Femur (tissue), 1 donor: ENCODE measurements at regions not wholly inside any gene's neighbourhood (a gene's known extent, or its start where the extent isn't known, plus 50 kb on each side); places are given as distances from the start of the nearest gene placed in this dataset.
"Not testable (repeated sequence)": the region's sequence is repeated elsewhere in the genome, so short reads cannot be mapped to it uniquely, and the experiment has no call there.

Experiments
- DNase-seq: peaks from one replicate; pipeline ENCODE4 v3.0.0-alpha.2; 2017

GRCh38 chr1:70827030-70827429 is 220.6 kb downstream of the PTGER3 start:
- DNase-seq, result no peak

- DNase-seq, result no peak
Measured at GRCh38 chr1:70828177-70828576, 219.4 kb downstream of the PTGER3 start.

- DNase-seq, result not testable (repeated sequence)
Measured at GRCh38 chr1:70834365-70834764, 213.3 kb downstream of the PTGER3 start.

DNA sequence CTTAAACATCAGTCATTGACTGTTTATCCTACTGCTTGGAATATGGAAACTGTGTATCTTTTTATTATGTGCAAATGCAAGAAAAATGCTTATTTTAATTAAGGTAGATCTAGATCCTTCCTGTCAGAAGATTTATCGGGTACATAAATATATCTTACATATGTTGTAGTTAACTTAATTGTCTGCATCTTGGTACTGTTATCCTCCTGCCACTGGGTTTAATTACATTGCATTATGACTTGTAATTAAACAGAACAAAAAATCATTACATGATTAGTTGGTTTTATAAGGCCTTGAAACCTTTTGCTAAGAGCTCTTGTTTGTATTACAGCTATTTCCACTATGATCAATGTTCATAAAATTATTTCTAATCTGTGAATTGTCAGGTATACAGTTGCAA is 211.2 kb downstream of the PTGER3 start:
- DNase-seq, result no peak

- no peak for DNase-seq
Measured at GRCh38 chr1:70840260-70840953, 207.2 kb downstream of the PTGER3 start.

- no peak for DNase-seq
Measured at GRCh38 chr1:70842562-70842961, 205.1 kb downstream of the PTGER3 start.

GRCh38 chr1:70843452-70843851 is 204.2 kb downstream of the PTGER3 start:
- DNase-seq, result no peak

DNA sequence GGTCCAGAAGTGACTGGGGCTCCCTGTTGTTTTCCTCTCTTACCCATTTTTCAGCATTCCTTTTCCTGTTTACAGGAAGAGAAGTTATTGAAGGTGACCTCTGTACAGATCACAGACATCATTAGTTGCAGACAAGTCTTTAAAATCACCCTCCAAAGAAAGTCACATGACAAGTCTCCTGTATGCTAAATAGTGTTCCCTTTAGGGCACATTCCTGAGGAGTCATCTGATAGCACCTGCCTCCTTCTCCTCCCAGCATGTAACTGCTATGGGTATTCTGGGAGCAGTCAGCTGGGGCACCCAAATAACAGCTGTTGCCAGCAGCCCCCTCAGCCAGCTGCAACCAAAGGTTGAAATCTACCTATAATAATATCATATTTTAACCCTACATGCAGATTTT is 200.6 kb downstream of the PTGER3 start:
- DNase-seq, result no peak

DNA sequence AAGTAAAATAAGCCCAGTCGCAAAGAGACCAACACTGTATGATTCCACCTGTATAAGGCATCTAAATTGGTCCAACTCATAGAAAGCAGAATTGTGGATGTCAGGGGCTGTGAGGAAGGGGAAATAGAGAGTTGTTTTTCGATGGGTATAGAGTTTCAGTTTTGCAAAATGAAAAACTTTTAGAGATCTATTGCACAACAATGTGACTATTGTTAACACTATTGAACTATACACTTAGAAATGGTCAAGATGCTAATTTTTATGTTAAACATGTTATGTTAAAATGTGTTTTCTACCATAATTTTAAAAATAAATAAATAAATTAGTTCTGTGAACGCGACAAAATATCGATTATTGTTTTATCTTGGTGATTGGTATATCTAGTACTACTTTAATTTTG is 192.4 kb downstream of the PTGER3 start:
- DNase-seq, result no peak

- DNase-seq, result no peak
Measured at GRCh38 chr1:70856201-70856600, 191.4 kb downstream of the PTGER3 start.

GRCh38 chr1:70863239-70863638 is 184.4 kb downstream of the PTGER3 start:
- no peak for DNase-seq

DNA sequence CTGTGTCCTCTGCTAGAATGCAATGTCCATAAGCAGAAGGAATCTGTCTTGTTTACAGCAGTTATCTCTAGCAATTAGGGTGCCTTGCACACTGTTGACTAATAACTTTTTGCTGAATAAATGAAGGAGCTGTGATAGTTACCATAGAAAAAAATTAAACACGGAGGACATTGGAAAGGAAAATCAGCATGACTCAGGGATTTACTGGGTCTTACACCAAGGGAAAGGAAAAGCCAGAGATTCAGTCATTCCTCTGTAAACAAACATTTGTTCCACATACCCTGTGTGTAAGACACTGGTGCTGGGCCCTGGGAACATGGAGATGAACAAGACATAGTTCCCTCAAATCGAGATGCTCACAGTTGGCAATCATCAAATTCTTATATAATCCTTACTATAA is 183.3 kb downstream of the PTGER3 start:
- no peak for DNase-seq

DNA sequence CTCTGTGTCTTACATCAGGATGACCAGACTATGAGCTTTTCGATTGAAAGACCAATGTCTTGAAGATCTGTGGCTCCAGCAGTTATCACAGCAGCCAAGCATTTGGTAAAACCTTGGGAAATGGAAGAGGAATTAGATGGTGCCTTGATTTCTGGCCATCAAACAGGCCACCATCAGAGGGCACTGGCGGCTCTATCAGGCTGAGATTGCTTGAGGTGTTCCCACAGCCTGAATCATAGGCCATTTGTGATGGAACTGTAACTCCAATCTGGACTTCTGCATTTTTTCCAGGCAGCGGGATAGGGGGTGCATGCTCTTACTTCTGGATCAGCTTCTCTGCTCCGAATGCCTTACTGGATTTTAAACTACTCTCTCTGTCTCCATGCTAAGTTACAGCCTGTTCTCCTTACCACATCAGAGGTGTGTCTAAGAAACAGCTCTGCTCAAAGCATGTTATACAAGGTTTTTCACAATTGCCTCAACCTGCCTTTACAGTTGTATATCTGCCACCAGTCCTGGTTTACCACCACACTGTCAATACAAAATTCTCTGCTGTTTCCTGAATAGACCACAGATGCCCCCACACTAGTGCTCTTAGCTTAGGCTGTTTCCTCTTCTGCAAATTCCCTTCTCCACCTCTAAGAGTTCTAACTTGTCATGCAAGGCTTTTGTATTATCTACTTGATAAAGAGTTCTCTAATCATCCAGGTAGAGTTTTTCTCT is 180.9 kb downstream of the PTGER3 start:
- DNase-seq, result no peak

DNA sequence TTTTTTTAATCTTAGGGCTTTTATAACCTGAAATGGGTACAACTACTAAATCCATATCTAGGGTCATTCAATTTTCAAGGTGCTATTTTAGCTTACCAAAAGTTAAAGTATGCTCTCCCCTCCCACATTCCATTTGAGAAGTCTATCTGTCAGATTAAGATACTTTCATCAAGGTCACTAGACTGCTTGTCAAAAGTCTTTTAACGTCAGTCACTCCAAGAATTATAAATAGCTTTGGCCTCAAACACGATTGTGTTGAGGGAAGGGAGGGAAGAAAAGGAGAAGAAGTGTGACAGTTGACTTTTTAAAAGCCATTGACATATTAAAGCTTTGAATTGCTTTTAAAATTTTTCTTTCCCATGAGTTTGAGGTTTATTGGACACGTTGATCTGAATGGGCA is 175.8 kb downstream of the PTGER3 start:
- no peak for DNase-seq

GRCh38 chr1:70874063-70874462 is 173.6 kb downstream of the PTGER3 start:
- no peak for DNase-seq

DNA sequence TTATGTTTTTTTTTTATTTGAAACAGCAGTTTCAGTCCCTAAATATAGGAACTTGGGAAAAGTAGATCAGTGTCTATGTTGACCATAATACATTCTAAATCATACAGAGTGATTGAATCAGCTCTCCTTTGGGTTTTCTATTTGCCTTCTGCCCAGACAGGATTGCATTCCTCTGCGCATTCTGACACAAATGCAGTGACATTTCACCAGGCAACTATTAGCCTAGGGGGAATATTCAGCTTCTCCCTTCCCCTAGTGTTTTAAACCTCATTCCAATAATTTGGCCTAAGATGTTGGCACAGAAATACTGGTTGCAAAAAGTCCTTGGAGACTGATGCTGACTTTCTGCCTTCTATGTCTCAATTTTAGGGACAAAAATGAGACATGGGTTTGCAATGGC is 172.8 kb downstream of the PTGER3 start:
- DNase-seq, result no peak

GRCh38 chr1:70877343-70877742 is 170.3 kb downstream of the PTGER3 start:
- DNase-seq, result no peak

GRCh38 chr1:70887936-70888335 is 159.7 kb downstream of the PTGER3 start:
- no peak for DNase-seq

DNA sequence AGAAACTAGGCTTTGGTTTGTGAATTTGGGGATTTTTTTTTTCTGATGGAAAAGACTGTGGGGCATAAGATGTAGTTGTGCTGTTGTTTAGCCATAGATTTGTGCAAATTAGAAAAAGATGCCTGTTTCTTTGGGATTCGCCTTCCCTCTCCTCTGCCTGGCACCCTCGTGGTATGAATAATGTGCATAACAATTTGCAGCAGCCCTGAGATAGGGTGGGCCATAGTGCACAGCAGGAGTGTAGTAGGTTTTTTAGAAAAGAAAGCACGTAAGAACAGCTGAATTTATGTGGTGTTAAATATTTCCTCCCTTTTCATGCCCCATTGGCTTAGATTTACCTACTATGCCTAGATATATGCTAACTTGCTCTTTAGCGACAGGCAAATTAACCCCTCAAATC is 158.9 kb downstream of the PTGER3 start:
- DNase-seq, result no peak

GRCh38 chr1:70890408-70890807 is 157.2 kb downstream of the PTGER3 start:
- no peak for DNase-seq

- no peak for DNase-seq
Measured at GRCh38 chr1:70891051-70891843, 156.4 kb downstream of the PTGER3 start.

DNA sequence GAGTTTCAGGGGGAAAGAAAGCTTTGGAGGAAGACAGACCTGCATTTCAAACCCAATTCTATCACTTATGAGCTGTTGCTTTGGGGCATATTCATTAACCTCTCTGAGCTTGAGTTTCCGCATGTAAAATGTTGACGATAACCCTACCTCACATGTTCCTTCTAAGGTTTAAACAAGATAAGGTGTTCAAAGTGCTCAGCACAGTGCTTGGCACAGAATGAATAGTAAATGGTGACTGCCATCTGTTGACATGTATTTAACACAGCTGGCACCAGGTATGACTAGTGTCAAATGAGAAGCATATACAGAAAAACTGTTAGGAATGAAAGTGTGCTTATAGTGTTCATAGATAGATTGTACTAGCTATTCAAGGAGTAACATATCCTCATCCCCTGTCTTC is 155.5 kb downstream of the PTGER3 start:
- no peak for DNase-seq

DNA sequence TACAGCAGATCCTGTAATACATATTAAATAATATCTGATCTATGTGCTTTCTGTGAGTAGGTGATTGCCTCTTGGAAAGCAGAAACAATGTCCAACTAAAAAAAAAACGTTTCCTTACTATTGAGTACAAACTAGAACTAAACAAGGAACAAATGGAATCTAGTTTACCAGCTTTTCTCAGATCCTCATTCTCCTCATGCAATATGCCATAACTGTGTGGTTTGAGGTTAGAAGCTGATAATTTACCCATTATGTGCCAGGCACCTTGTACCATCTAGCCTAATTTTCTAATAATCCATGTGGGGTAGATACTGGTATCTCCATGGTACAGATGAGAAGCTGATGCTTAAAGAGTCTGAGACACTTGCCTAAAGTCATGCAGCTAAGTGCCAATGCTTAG is 154.7 kb downstream of the PTGER3 start:
- no peak for DNase-seq

DNA sequence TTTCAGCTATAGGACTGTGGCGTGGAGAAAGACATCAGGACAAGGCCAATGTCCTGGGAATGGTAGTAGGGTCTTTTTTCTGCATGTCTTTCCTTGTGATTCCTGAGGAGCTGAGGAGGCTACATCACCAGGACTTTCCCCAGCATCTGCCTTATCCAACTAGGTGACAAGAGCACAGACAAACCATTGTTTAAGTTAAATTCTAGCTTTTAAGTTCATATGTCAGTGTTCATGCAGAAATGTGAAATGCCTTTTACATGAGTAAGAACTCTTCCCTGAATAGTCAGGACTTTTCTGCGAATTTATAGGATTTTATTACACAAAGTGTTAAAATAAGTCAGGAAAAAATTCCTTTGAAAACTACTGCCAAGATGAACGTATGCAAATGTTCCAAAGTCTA is 154.2 kb downstream of the PTGER3 start:
- no peak for DNase-seq
